Colonic mucosa (tissue), 4 donors: ENCODE measurements at regions not wholly inside any gene's neighbourhood (a gene's known extent, or its start where the extent isn't known, plus 50 kb on each side); places are given as distances from the start of the nearest gene placed in this dataset.

Experiments used
- DNase-seq: peaks from one replicate; pipeline ENCODE4 v3.0.0-alpha.2; 2020
- H3K27ac ChIP-seq: fragments of 200-600 bp; one replicate; pipeline ENCODE4 v1.8.0; 2021
- H3K27me3 ChIP-seq: fragments of 200-600 bp; one replicate; pipeline ENCODE4 v1.8.0; 2021
- H3K36me3 ChIP-seq: fragments of 200-600 bp; one replicate; pipeline ENCODE4 v1.8.0; 2021
- H3K4me1 ChIP-seq: fragments of 200-600 bp; one replicate; pipeline ENCODE4 v1.8.0; 2021; ENCODE audit warnings: mild to moderate bottlenecking
- H3K4me3 ChIP-seq: fragments of 200-600 bp; one replicate; pipeline ENCODE4 v1.8.0; 2021
- H3K9ac ChIP-seq, 2 donors: one replicate each; pipeline ENCODE4 v1.7.0; 2013; ENCODE audit warnings: control low read depth in 2 of 2, low read depth in 2 of 2, low read length in 2 of 2
- H3K9me3 ChIP-seq: fragments of 200-600 bp; one replicate; pipeline ENCODE4 v1.8.0; 2021
- CTCF ChIP-seq: fragments of 200-600 bp; IDR thresholded peaks from one replicate; pipeline ENCODE4 v1.8.0; 2022; ENCODE audit warnings: antibody characterized with exemption, mild to moderate bottlenecking
- intact Hi-C: fragments of 100-400 bp; cut with DNase I; formaldehyde crosslinking; loops from one replicate; pipeline ENCODE4 v1.14.1; 2022
- donor health status: healthy.
- donor health status: DM: no; HTN: no; CAD: no.
- donor health status: DM: no; HTN: no; CAD: no.

GRCh38 chr1:170803711-170804110 lies 131.6 kb upstream of the MROH9 start:
- intact Hi-C loops, result no loop called here
- no peak overlapping the region for H3K9ac ChIP-seq
- H3K4me1 ChIP-seq, result no peaks in the 10 kb centered on the region
- no peaks in the 10 kb centered on the region for H3K36me3 ChIP-seq
- no peaks in the 10 kb centered on the region for H3K9me3 ChIP-seq
- H3K27me3 ChIP-seq, result no peaks in the 10 kb centered on the region
- TF ChIP-seq CTCF, result no peak
- H3K27ac ChIP-seq, result no peak overlapping the region
- no peak overlapping the region for H3K4me3 ChIP-seq
- no peak for DNase-seq

- Histone ChIP-seq H3K4me3 (no peak overlapping the region), H3K4me1 (no peaks in the 10 kb centered on the region), H3K27ac (no peak overlapping the region), H3K36me3 (no peaks in the 10 kb centered on the region), H3K9ac (no peak overlapping the region), H3K27me3 (no peaks in the 10 kb centered on the region), H3K9me3 (no peaks in the 10 kb centered on the region)
- intact Hi-C loops, result no loop called here
- no peak for DNase-seq
- no peak for TF ChIP-seq CTCF
Observed at GRCh38 chr1:170804419-170804818, 130.9 kb upstream of the MROH9 start.

GRCh38 chr1:170804879-170805278 lies 130.5 kb upstream of the MROH9 start:
- intact Hi-C loops, result no loop called here
- H3K4me1 ChIP-seq, result no peaks in the 10 kb centered on the region
- H3K4me3 ChIP-seq, result no peak overlapping the region
- H3K9me3 ChIP-seq, result no peaks in the 10 kb centered on the region
- no peaks in the 10 kb centered on the region for H3K36me3 ChIP-seq
- no peak for DNase-seq
- H3K9ac ChIP-seq, result no peak overlapping the region
- H3K27ac ChIP-seq, result no peak overlapping the region
- no peaks in the 10 kb centered on the region for H3K27me3 ChIP-seq
- TF ChIP-seq CTCF, result no peak

GRCh38 chr1:170806961-170807360 lies 128.4 kb upstream of the MROH9 start:
- TF ChIP-seq CTCF, result no peak
- Histone ChIP-seq H3K36me3 (no peaks in the 10 kb centered on the region), H3K9ac (no peak overlapping the region), H3K27ac (no peak overlapping the region), H3K9me3 (no peaks in the 10 kb centered on the region), H3K4me3 (no peak overlapping the region), H3K4me1 (no peaks in the 10 kb centered on the region), H3K27me3 (no peaks in the 10 kb centered on the region)
- intact Hi-C loops, result no loop called here
- DNase-seq, result no peak

GRCh38 chr1:170807432-170807831 lies 127.9 kb upstream of the MROH9 start:
- H3K27ac ChIP-seq, result no peak overlapping the region
- H3K36me3 ChIP-seq, result no peaks in the 10 kb centered on the region
- no peak overlapping the region for H3K4me3 ChIP-seq
- TF ChIP-seq CTCF, result no peak
- intact Hi-C loops, result no loop called here
- H3K9me3 ChIP-seq, result no peaks in the 10 kb centered on the region
- no peaks in the 10 kb centered on the region for H3K4me1 ChIP-seq
- no peak overlapping the region for H3K9ac ChIP-seq
- H3K27me3 ChIP-seq, result no peaks in the 10 kb centered on the region
- no peak for DNase-seq
